ENCODE measurements at regions not wholly inside any gene's neighbourhood (a gene's known extent, or its start where the extent isn't known, plus 50 kb on each side); places are given as distances from the start of the nearest gene placed in this dataset.
"Not testable (repeated sequence)": the region's sequence is repeated elsewhere in the genome, so short reads cannot be mapped to it uniquely, and the experiment has no call there.

GRCh38 chr9:94397766-94398379, 69.4 kb upstream of the NUTM2F start:
- TF ChIP-seq CTCF, POLR2A (IDR thresholded peaks at IDR 0.05): not testable (repeated sequence)
